AG04449 (cell line): ENCODE measurements at regions not wholly inside any gene's neighbourhood (a gene's known extent, or its start where the extent isn't known, plus 50 kb on each side); places are given as distances from the start of the nearest gene placed in this dataset.
"Not testable (repeated sequence)": the region's sequence is repeated elsewhere in the genome, so short reads cannot be mapped to it uniquely, and the experiment has no call there.

ENCODE experiments used
- CTCF ChIA-PET: fragments of 350-600 bp; formaldehyde crosslinking; extraction: SDS; loops from one replicate; lab custom pipeline; 2021; ENCODE audit warnings: antibody characterized with exemption; lab: Yijun Ruan, JAX
- POLR2A ChIA-PET: fragments of 400-600, 350-600 bp; formaldehyde crosslinking; extraction: SDS; loops from one replicate; lab custom pipeline; 2020; ENCODE audit warnings: antibody characterized with exemption, inconsistent platforms; lab: Yijun Ruan, JAX
- DNase-seq: peaks from one replicate; pipeline ENCODE4 v3.0.0-alpha.2; 2010; ENCODE audit warnings: low read depth, low spot score
- H3K4me3 ChIP-seq: 2 replicates; pipeline ENCODE4 v1.5.1; 2011; ENCODE audit warnings: low read depth, mild to moderate bottlenecking, control low read depth, low read length
- TF ChIP-seq, protein P1 (sequence below): IDR thresholded peaks from one replicate; pipeline ENCODE4 v1.5.1; 2011; ENCODE audit warnings: mild to moderate bottlenecking, moderate library complexity, low read length, control low read depth, inconsistent platforms; ENCODE audit not compliant: insufficient read depth; ENCODE audit errors: missing control alignments

GRCh38 chr3:66830301-66830700 lies 167.8 kb upstream of the KBTBD8 start:
- no peak overlapping the region for H3K4me3 ChIP-seq
- ChIA-PET POLR2A (no interaction called here), CTCF (interaction anchor here (1.5 to 13.2 kb wide), 5 partner anchors 8 to 578 kb away, joined by 3 to 223 read pairs (median 9); no protein-coding TSS in a partner anchor)
- TF ChIP-seq, protein P1, sequence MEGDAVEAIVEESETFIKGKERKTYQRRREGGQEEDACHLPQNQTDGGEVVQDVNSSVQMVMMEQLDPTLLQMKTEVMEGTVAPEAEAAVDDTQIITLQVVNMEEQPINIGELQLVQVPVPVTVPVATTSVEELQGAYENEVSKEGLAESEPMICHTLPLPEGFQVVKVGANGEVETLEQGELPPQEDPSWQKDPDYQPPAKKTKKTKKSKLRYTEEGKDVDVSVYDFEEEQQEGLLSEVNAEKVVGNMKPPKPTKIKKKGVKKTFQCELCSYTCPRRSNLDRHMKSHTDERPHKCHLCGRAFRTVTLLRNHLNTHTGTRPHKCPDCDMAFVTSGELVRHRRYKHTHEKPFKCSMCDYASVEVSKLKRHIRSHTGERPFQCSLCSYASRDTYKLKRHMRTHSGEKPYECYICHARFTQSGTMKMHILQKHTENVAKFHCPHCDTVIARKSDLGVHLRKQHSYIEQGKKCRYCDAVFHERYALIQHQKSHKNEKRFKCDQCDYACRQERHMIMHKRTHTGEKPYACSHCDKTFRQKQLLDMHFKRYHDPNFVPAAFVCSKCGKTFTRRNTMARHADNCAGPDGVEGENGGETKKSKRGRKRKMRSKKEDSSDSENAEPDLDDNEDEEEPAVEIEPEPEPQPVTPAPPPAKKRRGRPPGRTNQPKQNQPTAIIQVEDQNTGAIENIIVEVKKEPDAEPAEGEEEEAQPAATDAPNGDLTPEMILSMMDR, result no peak
- DNase-seq, result no peak

DNA sequence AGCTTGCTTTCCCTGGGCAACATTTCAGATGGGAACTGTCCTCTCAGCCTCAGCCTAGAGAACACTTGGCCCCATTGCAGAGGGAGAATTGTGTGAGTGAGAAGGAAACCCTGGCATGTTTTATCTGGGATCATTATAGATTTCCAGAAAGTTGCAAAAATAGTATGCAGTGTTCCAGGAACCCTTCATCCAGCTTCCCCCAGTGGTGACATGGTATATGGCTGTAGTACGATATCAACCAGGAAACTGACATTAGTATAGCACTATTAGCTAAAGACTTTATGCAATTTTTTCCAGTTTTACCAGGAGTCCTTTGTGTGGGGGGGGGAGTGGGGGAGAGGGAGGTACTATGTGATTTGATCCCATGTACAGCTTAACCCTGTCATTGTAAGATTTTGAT lies 166.2 kb upstream of the KBTBD8 start:
- POLR2A ChIA-PET, result no interaction called here
- CTCF ChIA-PET, result interaction anchor here (1.1 to 2.7 kb wide), 4 partner anchors 9 to 578 kb away, joined by 3 to 17 read pairs (median 6); no protein-coding TSS in a partner anchor
- TF ChIP-seq, protein P1, result no peak
- no peak for DNase-seq
- H3K4me3 ChIP-seq, result no peak overlapping the region

DNA sequence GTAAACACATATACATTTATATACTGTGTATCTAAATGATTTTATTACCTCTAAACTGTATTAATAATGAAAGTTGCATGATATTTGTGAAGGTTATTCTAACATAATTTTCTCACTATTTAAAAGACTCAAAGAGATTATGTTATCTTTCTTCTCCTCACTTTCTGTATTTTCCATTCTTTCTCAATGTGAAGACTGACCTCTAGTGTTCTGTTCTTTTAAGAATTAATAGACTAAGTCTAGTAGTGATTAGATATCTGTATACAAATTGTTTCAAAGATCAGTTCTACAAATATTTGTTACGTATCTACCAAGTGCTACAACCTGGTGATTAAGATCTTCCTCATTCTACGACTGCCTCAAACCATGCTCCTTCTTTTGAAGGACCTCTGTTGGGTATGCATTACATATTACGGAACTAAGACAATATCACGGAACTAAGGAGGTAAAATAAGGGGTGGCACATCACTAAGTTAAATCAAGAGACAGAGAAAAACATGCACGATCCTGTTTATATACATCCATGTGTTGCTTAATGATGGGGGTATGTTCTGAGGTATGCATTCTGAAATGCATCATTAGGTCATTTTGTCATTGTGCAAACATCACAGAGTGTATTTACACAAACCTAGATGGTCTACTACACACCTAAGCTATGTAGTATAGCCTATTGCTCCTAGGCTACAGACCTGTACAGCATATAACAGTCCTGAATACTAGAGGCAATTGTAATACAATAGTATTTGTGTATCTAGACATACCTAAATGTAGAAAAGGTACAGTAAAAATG lies 161.5 kb upstream of the KBTBD8 start:
- TF ChIP-seq, protein P1, result no peak
- POLR2A ChIA-PET, result no interaction called here
- no peak overlapping the region for H3K4me3 ChIP-seq
- CTCF ChIA-PET, result interaction anchor here (0.6 to 1.0 kb wide), 2 partner anchors 18 to 583 kb away, joined by 3 to 4 read pairs; no protein-coding TSS in a partner anchor
- DNase-seq, result no peak

DNA sequence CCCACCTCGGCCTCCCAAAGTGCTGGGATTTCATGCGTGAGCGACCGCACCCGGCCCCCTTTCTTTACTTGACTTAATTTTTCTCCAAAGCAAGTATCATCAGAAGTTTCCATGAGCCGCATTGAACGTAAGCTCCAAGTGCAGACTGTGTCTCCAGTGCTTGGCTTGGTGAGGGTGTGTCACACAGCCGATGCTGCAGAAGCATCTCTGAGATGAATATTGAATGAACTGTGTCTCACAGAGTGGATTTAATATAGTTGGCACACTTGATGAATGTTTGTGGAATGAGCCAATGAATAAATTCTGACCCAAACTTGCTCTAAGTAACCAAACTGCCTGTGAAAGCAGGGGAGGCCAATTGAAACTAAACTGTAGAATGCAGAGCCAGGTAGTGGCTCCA lies 159.4 kb upstream of the KBTBD8 start:
- ChIA-PET POLR2A (no interaction called here), CTCF (interaction anchor here (0.9 to 1.8 kb wide), 3 partner anchors 560 to 584 kb away, joined by 3 to 10 read pairs (median 4); no protein-coding TSS in a partner anchor)
- H3K4me3 ChIP-seq, result no peak overlapping the region
- DNase-seq, result no peak
- TF ChIP-seq, protein P1, result no peak

DNA sequence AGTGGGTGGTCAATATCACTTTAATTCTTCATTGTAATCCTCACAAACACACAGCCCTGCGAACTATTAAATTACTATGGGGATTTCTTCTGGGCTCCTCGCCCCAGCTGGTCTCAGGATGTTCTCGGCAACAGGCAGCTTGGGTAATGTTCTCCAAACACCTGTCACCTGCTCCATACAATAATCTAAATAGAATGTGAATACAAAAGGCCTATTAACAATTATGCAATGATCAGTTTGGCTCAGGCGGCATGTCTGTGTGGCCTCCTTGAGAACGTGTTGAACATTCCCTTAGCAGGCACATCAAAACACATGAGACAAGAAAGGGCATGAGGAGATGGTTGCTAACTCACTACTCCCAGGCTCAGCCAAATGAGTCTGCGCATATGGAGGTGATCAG lies 158.6 kb upstream of the KBTBD8 start:
- CTCF ChIA-PET, result interaction anchor here (1.8 kb wide), 1 partner anchor 585 kb away, joined by 10 read pairs; no protein-coding TSS in a partner anchor
- TF ChIP-seq, protein P1, result no peak
- no peak overlapping the region for H3K4me3 ChIP-seq
- no peak for DNase-seq
- POLR2A ChIA-PET, result no interaction called here

- CTCF ChIA-PET, result interaction anchor here (1.0 to 1.4 kb wide), 4 partner anchors 9 to 589 kb away, joined by 3 to 4 read pairs (median 3); no protein-coding TSS in a partner anchor
- H3K4me3 ChIP-seq, DNase-seq, POLR2A ChIA-PET: not testable (repeated sequence)
Measured at GRCh38 chr3:66842761-66843464, 155.2 kb upstream of the KBTBD8 start.
